ENCODE measurements at regions not wholly inside any gene's neighbourhood (a gene's known extent, or its start where the extent isn't known, plus 50 kb on each side); places are given as distances from the start of the nearest gene placed in this dataset.

DNA sequence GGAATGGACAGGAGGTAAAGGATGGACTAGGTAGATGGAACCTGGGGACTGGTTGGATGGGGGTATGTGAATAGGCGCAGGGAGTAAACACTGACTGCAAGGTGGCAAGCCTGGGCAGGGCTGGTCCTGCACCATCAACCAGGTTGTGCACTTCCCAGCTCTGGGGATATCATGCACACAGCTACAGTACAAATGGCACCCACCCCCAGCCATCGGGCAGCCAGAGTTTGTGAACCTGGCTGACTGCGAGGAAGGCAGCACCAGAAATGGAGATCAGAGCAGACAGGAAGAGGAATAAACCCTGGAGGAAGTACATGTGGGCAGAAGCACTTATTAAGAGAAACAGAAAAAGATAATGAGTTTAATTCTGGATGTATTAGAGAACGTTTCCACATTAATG, 229.1 kb downstream of the ESM1 start:
- no peaks in the 10 kb centered on the region for H3K9me1 ChIP-seq (ENCODE audit: control insufficient read depth, extremely low read depth, insufficient read depth, low read length)
- no peak overlapping the region for H3K27ac ChIP-seq (ENCODE audit: control insufficient read depth, insufficient read depth, low read length)
- no peak for TF ChIP-seq EZH2 (IDR thresholded peaks at IDR 0.05; ENCODE audit: low read length)
- TF ChIP-seq, protein P1, sequence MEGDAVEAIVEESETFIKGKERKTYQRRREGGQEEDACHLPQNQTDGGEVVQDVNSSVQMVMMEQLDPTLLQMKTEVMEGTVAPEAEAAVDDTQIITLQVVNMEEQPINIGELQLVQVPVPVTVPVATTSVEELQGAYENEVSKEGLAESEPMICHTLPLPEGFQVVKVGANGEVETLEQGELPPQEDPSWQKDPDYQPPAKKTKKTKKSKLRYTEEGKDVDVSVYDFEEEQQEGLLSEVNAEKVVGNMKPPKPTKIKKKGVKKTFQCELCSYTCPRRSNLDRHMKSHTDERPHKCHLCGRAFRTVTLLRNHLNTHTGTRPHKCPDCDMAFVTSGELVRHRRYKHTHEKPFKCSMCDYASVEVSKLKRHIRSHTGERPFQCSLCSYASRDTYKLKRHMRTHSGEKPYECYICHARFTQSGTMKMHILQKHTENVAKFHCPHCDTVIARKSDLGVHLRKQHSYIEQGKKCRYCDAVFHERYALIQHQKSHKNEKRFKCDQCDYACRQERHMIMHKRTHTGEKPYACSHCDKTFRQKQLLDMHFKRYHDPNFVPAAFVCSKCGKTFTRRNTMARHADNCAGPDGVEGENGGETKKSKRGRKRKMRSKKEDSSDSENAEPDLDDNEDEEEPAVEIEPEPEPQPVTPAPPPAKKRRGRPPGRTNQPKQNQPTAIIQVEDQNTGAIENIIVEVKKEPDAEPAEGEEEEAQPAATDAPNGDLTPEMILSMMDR (optimal IDR thresholded peaks at IDR 0.05 in 1 of 3, IDR thresholded peaks at IDR 0.05 in 1 of 3, conservative IDR thresholded peaks at IDR 0.05 in 1 of 3; ENCODE audit: extremely low read depth in 1 of 3, insufficient read depth in 2 of 3, low read length in 3 of 3) = no peak
- no peak overlapping the region for H3K4me3 ChIP-seq (ENCODE audit: control insufficient read depth in 2 of 3, extremely low read depth in 1 of 3, insufficient read depth in 2 of 3, low read depth in 1 of 3, low read length in 3 of 3)
- no peaks in the 10 kb centered on the region for H3K36me3 ChIP-seq (ENCODE audit: control insufficient read depth in 2 of 2, extremely low read depth in 1 of 2, insufficient read depth in 2 of 2, low read length in 2 of 2)
- no peaks in the 10 kb centered on the region for H3K27me3 ChIP-seq (ENCODE audit: control insufficient read depth, extremely low read depth, insufficient read depth, low read length)
- FAIRE-seq (no peak), DNase-seq (ENCODE audit: low read depth, low spot score) (no peak)
- peak overlapping the region; percentile 4 for H2AFZ ChIP-seq (ENCODE audit: control insufficient read depth, low read length)
- H3K9me3 ChIP-seq (ENCODE audit: control insufficient read depth, low read depth, low read length) = no peaks in the 10 kb centered on the region
- H3K79me2 ChIP-seq (ENCODE audit: control insufficient read depth, insufficient read depth, low read length) = no peaks in the 10 kb centered on the region
- peaks cover 18% of the 10 kb centered on the region for H3K4me1 ChIP-seq (ENCODE audit: control insufficient read depth, extremely low read depth, insufficient read depth, low read length)
- dilution Hi-C loops (cut with MboI; ENCODE audit: extremely low pct_ligation_motif_present, low sequenced_read_pairs) = no loop called here
- H3K9ac ChIP-seq (ENCODE audit: control insufficient read depth, extremely low read depth, insufficient read depth, low read length) = no peak overlapping the region
- no peak overlapping the region for H3K4me2 ChIP-seq (ENCODE audit: control insufficient read depth, extremely low read depth, insufficient read depth, low read depth, low read length)
- H4K20me1 ChIP-seq (ENCODE audit: control insufficient read depth, extremely low read depth, insufficient read depth, low read length) = no peaks in the 10 kb centered on the region

DNA sequence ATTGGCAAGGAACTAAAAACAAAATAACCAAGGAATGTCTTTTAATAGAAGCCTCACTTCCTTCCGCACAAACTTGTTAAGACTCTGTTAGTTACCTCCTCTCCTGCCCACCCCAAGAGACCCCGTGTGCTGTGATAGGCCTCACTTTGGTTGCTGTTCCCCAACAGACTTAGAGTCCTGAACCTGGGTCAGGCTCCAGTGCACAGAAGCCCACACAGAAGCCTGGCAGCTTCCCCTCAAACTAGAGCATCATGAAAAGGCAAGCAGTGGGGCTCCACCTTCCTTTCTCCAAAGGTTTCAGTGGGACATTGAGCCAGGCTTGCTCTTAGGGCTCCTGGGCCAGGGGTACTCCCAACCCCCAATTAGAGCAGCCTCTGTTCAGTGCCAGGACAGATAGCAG, 230.5 kb downstream of the ESM1 start:
- DNase-seq (ENCODE audit: low read depth, low spot score) (no peak), FAIRE-seq (no peak)
- H3K4me3 ChIP-seq (ENCODE audit: control insufficient read depth in 2 of 3, extremely low read depth in 1 of 3, insufficient read depth in 2 of 3, low read depth in 1 of 3, low read length in 3 of 3) = no peak overlapping the region
- no peak overlapping the region for H3K4me2 ChIP-seq (ENCODE audit: control insufficient read depth, extremely low read depth, insufficient read depth, low read depth, low read length)
- no peaks in the 10 kb centered on the region for H3K9me3 ChIP-seq (ENCODE audit: control insufficient read depth, low read depth, low read length)
- H3K79me2 ChIP-seq (ENCODE audit: control insufficient read depth, insufficient read depth, low read length) = no peaks in the 10 kb centered on the region
- H3K4me1 ChIP-seq (ENCODE audit: control insufficient read depth, extremely low read depth, insufficient read depth, low read length) = peaks cover 18% of the 10 kb centered on the region
- H4K20me1 ChIP-seq (ENCODE audit: control insufficient read depth, extremely low read depth, insufficient read depth, low read length) = no peaks in the 10 kb centered on the region
- TF ChIP-seq EZH2 (IDR thresholded peaks at IDR 0.05; ENCODE audit: low read length) = no peak
- TF ChIP-seq, protein P1 (optimal IDR thresholded peaks at IDR 0.05 in 1 of 3, IDR thresholded peaks at IDR 0.05 in 1 of 3, conservative IDR thresholded peaks at IDR 0.05 in 1 of 3; ENCODE audit: extremely low read depth in 1 of 3, insufficient read depth in 2 of 3, low read length in 3 of 3) = no peak
- no peaks in the 10 kb centered on the region for H3K9me1 ChIP-seq (ENCODE audit: control insufficient read depth, extremely low read depth, insufficient read depth, low read length)
- H3K27ac ChIP-seq (ENCODE audit: control insufficient read depth, insufficient read depth, low read length) = no peak overlapping the region
- H3K27me3 ChIP-seq (ENCODE audit: control insufficient read depth, extremely low read depth, insufficient read depth, low read length) = no peaks in the 10 kb centered on the region
- no peaks in the 10 kb centered on the region for H3K36me3 ChIP-seq (ENCODE audit: control insufficient read depth in 2 of 2, extremely low read depth in 1 of 2, insufficient read depth in 2 of 2, low read length in 2 of 2)
- dilution Hi-C loops (cut with MboI; ENCODE audit: extremely low pct_ligation_motif_present, low sequenced_read_pairs) = no loop called here
- H3K9ac ChIP-seq (ENCODE audit: control insufficient read depth, extremely low read depth, insufficient read depth, low read length) = no peak overlapping the region
- H2AFZ ChIP-seq (ENCODE audit: control insufficient read depth, low read length) = no peak overlapping the region

Measured in keratinocyte (primary cell).